Glutamatergic neuron (in vitro differentiated cells): ENCODE measurements at regions not wholly inside any gene's neighbourhood (a gene's known extent, or its start where the extent isn't known, plus 50 kb on each side); places are given as distances from the start of the nearest gene placed in this dataset.

ENCODE experiments used
- DNase-seq: peaks from one replicate; pipeline ENCODE4 v3.0.0; 2022
- H3K27ac Mint-ChIP-seq: one replicate; pipeline ENCODE4 v1.8.0; 2020; ENCODE audit warnings: mild to moderate bottlenecking, mixed read lengths, inconsistent platforms; ENCODE audit not compliant: unreplicated experiment
- H3K27me3 Mint-ChIP-seq: one replicate; pipeline ENCODE4 v1.8.0; 2020; ENCODE audit warnings: mild to moderate bottlenecking, moderate library complexity, mixed read lengths, inconsistent platforms; ENCODE audit not compliant: unreplicated experiment
- H3K36me3 Mint-ChIP-seq: one replicate; pipeline ENCODE4 v1.8.0; 2020; ENCODE audit warnings: mild to moderate bottlenecking, mixed read lengths, inconsistent platforms; ENCODE audit not compliant: unreplicated experiment
- H3K4me1 Mint-ChIP-seq: one replicate; pipeline ENCODE4 v1.8.0; 2020; ENCODE audit warnings: mild to moderate bottlenecking, low read depth, mixed read lengths, inconsistent platforms; ENCODE audit not compliant: unreplicated experiment
- H3K4me3 Mint-ChIP-seq: one replicate; pipeline ENCODE4 v1.8.0; 2020; ENCODE audit warnings: mild to moderate bottlenecking, mixed read lengths, inconsistent platforms; ENCODE audit not compliant: unreplicated experiment
- H3K9me3 Mint-ChIP-seq: one replicate; pipeline ENCODE4 v1.8.0; 2020; ENCODE audit warnings: mild to moderate bottlenecking, moderate library complexity, mixed read lengths, inconsistent platforms; ENCODE audit not compliant: unreplicated experiment
- TF ChIP-seq, protein P1 (sequence below): fragments of 200-600 bp; sonication (generic); IDR thresholded peaks from one replicate; pipeline ENCODE4 v1.5.0; 2021; ENCODE audit not compliant: partially characterized antibody, unreplicated experiment

DNA sequence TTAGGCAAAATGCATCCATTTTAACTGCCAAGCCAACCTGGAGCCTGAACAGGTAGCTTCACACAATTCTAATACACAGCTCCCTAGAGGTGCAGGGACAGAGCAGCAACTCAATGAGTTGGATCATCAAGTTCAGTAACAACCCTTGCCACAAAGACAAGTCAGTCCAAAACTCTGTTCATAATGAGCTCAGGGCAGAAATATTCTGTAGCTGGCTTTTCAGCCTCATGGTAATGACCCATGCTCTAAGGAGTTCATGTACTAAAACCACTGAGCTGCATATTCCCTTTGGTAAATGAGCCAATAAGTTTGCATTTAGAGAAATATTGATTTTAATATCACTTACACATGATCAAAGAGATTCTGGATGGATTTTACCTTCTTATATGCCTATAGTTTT lies 316.1 kb downstream of the SEC23A start:
- DNase-seq: no peak
- H3K4me3 Mint-ChIP-seq: no peak overlapping the region
- no peaks in the 10 kb centered on the region for H3K27me3 Mint-ChIP-seq
- TF ChIP-seq, protein P1, sequence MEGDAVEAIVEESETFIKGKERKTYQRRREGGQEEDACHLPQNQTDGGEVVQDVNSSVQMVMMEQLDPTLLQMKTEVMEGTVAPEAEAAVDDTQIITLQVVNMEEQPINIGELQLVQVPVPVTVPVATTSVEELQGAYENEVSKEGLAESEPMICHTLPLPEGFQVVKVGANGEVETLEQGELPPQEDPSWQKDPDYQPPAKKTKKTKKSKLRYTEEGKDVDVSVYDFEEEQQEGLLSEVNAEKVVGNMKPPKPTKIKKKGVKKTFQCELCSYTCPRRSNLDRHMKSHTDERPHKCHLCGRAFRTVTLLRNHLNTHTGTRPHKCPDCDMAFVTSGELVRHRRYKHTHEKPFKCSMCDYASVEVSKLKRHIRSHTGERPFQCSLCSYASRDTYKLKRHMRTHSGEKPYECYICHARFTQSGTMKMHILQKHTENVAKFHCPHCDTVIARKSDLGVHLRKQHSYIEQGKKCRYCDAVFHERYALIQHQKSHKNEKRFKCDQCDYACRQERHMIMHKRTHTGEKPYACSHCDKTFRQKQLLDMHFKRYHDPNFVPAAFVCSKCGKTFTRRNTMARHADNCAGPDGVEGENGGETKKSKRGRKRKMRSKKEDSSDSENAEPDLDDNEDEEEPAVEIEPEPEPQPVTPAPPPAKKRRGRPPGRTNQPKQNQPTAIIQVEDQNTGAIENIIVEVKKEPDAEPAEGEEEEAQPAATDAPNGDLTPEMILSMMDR: no peak
- H3K9me3 Mint-ChIP-seq: no peaks in the 10 kb centered on the region
- no peak overlapping the region for H3K27ac Mint-ChIP-seq
- H3K4me1 Mint-ChIP-seq: no peaks in the 10 kb centered on the region
- H3K36me3 Mint-ChIP-seq: no peaks in the 10 kb centered on the region

DNA sequence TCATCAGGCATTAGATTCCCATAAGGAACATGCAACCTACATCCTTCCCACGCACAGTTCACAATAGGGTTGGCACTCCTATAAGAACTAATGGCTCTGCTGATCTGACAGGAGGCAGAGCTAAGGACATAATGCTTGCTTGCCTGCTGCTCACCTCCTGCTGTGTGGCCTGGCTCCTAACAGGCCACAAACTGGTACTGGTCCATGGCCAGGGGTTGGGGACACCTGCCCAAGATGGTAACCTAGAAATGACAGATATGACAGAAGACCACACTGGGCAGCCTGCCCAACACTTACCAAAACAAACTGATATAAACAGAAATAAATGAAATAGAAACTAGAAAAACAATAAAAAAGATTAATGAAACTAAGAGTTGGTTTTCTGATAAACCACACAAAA lies 325.6 kb downstream of the SEC23A start:
- no peak overlapping the region for H3K27ac Mint-ChIP-seq
- no peaks in the 10 kb centered on the region for H3K36me3 Mint-ChIP-seq
- H3K9me3 Mint-ChIP-seq: no peaks in the 10 kb centered on the region
- no peaks in the 10 kb centered on the region for H3K27me3 Mint-ChIP-seq
- TF ChIP-seq, protein P1: no peak
- H3K4me1 Mint-ChIP-seq: no peaks in the 10 kb centered on the region
- H3K4me3 Mint-ChIP-seq: no peak overlapping the region
- no peak for DNase-seq

DNA sequence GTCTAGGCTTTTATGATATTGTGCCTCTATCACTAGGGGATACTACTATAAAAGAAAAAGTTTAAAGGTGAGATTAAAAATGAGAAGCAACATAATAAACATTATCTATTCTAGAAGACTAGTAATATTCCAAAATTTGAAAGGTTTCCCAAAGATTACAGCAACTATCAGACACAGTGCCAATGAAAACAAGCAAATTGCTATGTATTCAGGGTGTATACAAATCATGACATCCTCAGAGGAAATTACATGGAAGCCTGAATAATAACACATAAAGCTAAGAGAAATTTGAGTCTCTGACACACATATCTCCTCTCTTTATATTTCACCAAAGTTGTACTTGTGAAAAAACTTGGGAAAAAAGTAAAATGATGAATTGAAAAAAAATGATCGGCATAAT lies 327.0 kb downstream of the SEC23A start:
- H3K4me3 Mint-ChIP-seq: no peak overlapping the region
- H3K9me3 Mint-ChIP-seq: no peaks in the 10 kb centered on the region
- H3K4me1 Mint-ChIP-seq: no peaks in the 10 kb centered on the region
- H3K27me3 Mint-ChIP-seq: no peaks in the 10 kb centered on the region
- no peak overlapping the region for H3K27ac Mint-ChIP-seq
- DNase-seq: no peak
- H3K36me3 Mint-ChIP-seq: no peaks in the 10 kb centered on the region
- TF ChIP-seq, protein P1: no peak

- H3K4me1 Mint-ChIP-seq: no peaks in the 10 kb centered on the region
- no peak overlapping the region for H3K27ac Mint-ChIP-seq
- no peak overlapping the region for H3K4me3 Mint-ChIP-seq
- H3K36me3 Mint-ChIP-seq: no peaks in the 10 kb centered on the region
- no peak for DNase-seq
- TF ChIP-seq, protein P1: no peak
- no peaks in the 10 kb centered on the region for H3K9me3 Mint-ChIP-seq
- no peaks in the 10 kb centered on the region for H3K27me3 Mint-ChIP-seq
Measured at GRCh38 chr14:38774162-38774561, 328.9 kb downstream of the SEC23A start.

- Mint-ChIP-seq H3K27ac (no peak overlapping the region), H3K4me3 (no peak overlapping the region), H3K36me3 (no peaks in the 10 kb centered on the region), H3K27me3 (peaks cover 2% of the 10 kb centered on the region), H3K4me1 (no peaks in the 10 kb centered on the region), H3K9me3 (peaks cover 4% of the 10 kb centered on the region)
- TF ChIP-seq, protein P1: no peak
- no peak for DNase-seq
Measured at GRCh38 chr14:38770251-38770650, 332.8 kb downstream of the SEC23A start.
